ENCODE measurements at regions not wholly inside any gene's neighbourhood (a gene's known extent, or its start where the extent isn't known, plus 50 kb on each side); places are given as distances from the start of the nearest gene placed in this dataset.

GRCh38 chr6:77318256-77318655, 145.0 kb downstream of the HTR1B start:
- Histone ChIP-seq H3K9me3 (ENCODE audit: severe bottlenecking) (no peaks in the 10 kb centered on the region), H3K27ac (ENCODE audit: poor library complexity, severe bottlenecking) (no peak overlapping the region), H3K4me1 (ENCODE audit: insufficient read depth, poor library complexity, severe bottlenecking) (no peaks in the 10 kb centered on the region), H3K4me3 (ENCODE audit: severe bottlenecking) (no peak overlapping the region), H3K36me3 (ENCODE audit: low read depth) (no peaks in the 10 kb centered on the region), H3K27me3 (ENCODE audit: insufficient read depth, poor library complexity, severe bottlenecking) (no peaks in the 10 kb centered on the region)
- no peak for ATAC-seq (ENCODE audit: low read depth)
- DNase-seq (ENCODE audit: low spot score) = no peak
- TF ChIP-seq CTCF (IDR thresholded peaks at IDR 0.05; ENCODE audit: poor library complexity, severe bottlenecking) = no peak

GRCh38 chr6:77313595-77313994, 149.7 kb downstream of the HTR1B start:
- no peak overlapping the region for H3K27ac ChIP-seq (ENCODE audit: poor library complexity, severe bottlenecking)

GRCh38 chr6:77299931-77300330, 163.4 kb downstream of the HTR1B start:
- no peaks in the 10 kb centered on the region for H3K27me3 ChIP-seq (ENCODE audit: insufficient read depth, poor library complexity, severe bottlenecking)
- H3K4me3 ChIP-seq (ENCODE audit: severe bottlenecking) = no peak overlapping the region
- peaks cover 17% of the 10 kb centered on the region for H3K4me1 ChIP-seq (ENCODE audit: insufficient read depth, poor library complexity, severe bottlenecking)
- H3K9me3 ChIP-seq (ENCODE audit: severe bottlenecking) = no peaks in the 10 kb centered on the region
- DNase-seq (ENCODE audit: low spot score) = no peak
- H3K27ac ChIP-seq (ENCODE audit: poor library complexity, severe bottlenecking) = no peak overlapping the region
- 0 out of 2 replicates have a peak, but pooled peaks cover 3% of the 10 kb centered on the region for H3K36me3 ChIP-seq (ENCODE audit: low read depth)
- no peak for ATAC-seq (ENCODE audit: low read depth)
- TF ChIP-seq CTCF (IDR thresholded peaks at IDR 0.05; ENCODE audit: poor library complexity, severe bottlenecking) = no peak

More at GRCh38 chr6:77313595-77313994, 149.7 kb downstream of the HTR1B start:
- Histone ChIP-seq H3K36me3 (ENCODE audit: low read depth) (no peaks in the 10 kb centered on the region), H3K4me1 (ENCODE audit: insufficient read depth, poor library complexity, severe bottlenecking) (no peaks in the 10 kb centered on the region), H3K4me3 (ENCODE audit: severe bottlenecking) (no peak overlapping the region), H3K9me3 (ENCODE audit: severe bottlenecking) (no peaks in the 10 kb centered on the region), H3K27me3 (ENCODE audit: insufficient read depth, poor library complexity, severe bottlenecking) (no peaks in the 10 kb centered on the region)
- ATAC-seq (ENCODE audit: low read depth) (no peak), DNase-seq (ENCODE audit: low spot score) (no peak)
- TF ChIP-seq CTCF (IDR thresholded peaks at IDR 0.05; ENCODE audit: poor library complexity, severe bottlenecking) = no peak

GRCh38 chr6:77298283-77298682, 165.0 kb downstream of the HTR1B start:
- H3K27ac ChIP-seq (ENCODE audit: poor library complexity, severe bottlenecking) = peak overlapping the region; percentile 40
- no peak for TF ChIP-seq CTCF (IDR thresholded peaks at IDR 0.05; ENCODE audit: poor library complexity, severe bottlenecking)

More at GRCh38 chr6:77298283-77298682, 165.0 kb downstream of the HTR1B start:
- DNase-seq (ENCODE audit: low spot score) (no peak), ATAC-seq (ENCODE audit: low read depth) (no peak)
- H3K4me1 ChIP-seq (ENCODE audit: insufficient read depth, poor library complexity, severe bottlenecking) = peaks cover 34% of the 10 kb centered on the region
- no peaks in the 10 kb centered on the region for H3K27me3 ChIP-seq (ENCODE audit: insufficient read depth, poor library complexity, severe bottlenecking)
- H3K36me3 ChIP-seq (ENCODE audit: low read depth) = 0 out of 2 replicates have a peak, but pooled peaks cover 3% of the 10 kb centered on the region
- H3K9me3 ChIP-seq (ENCODE audit: severe bottlenecking) = no peaks in the 10 kb centered on the region
- H3K4me3 ChIP-seq (ENCODE audit: severe bottlenecking) = no peak overlapping the region

Data from RWPE2 (cell line).